ENCODE measurements at regions not wholly inside any gene's neighbourhood (a gene's known extent, or its start where the extent isn't known, plus 50 kb on each side); places are given as distances from the start of the nearest gene placed in this dataset.
A peak's percentile ranks its signal among the peaks of the same experiment; 100 is the strongest.
"Not testable (repeated sequence)": the region's sequence is repeated elsewhere in the genome, so short reads cannot be mapped to it uniquely, and the experiment has no call there.

DNA sequence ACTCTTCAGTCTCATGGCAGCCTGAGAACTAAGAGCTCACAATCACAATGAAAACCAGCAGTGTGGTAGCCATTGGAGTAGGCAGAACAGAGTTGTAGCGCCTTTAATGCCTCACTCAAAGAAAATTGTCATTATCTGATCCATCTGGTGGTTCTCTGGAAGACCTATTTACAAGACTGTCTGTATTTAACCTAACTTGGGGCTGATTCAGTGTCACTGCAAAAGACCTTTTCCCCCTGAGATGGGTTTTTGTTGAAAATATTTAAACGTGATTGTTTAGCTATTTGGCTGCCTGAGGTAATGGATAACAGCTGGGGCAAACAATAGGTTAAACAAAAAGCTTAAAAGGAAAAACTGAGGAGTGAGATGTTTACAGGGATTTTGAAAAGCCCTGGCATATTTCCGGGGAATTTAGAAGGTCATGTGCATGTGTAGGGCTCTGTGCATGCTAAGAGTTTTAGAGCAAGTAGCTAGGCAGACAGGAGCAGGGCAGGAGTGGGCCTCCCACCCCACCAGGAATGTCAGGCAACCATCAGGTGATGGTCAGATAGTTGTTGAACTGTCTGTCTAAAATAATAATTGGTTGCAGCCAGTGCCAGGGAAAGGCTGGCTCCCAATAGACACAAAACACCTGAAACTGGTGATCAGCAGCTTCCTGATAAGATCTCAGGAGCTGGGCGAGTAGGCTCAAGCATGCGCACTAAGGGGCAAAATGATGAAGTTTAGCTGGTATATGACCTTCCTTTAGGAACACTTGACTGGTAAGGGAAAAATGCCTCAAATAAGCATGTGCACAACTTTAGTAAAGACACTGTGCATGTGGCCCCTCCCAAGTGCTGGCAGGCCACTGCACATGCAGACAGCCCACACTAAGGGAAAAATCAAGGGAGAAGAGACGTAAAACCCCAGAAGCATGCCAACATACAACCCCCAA is 70.8 kb upstream of the AKIRIN2 start:
- no peak for DNase-seq (ENCODE audit: extremely low read depth in 1 of 2, low read depth in 1 of 2)

DNA sequence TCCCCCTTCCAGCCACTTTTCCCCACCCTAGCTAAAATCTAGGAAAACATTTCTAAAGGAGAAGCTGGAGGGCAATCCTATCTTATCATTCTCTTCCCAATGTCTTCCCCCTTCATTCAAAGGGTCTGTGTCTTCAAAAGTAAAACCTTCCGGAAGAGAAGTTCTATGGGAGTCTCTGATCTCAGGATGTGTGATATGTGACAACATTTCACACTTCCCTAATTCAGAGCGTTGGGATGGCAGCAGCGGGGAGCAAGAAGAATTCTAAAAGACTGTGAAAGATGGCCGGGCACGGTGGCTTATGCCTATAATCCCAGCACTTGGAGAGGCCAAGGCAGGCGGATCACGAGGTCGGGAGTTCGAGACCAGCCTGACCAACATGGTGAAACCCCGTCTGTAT is 65.4 kb upstream of the AKIRIN2 start:
- no peak for DNase-seq (ENCODE audit: extremely low read depth in 1 of 2, low read depth in 1 of 2)

DNA sequence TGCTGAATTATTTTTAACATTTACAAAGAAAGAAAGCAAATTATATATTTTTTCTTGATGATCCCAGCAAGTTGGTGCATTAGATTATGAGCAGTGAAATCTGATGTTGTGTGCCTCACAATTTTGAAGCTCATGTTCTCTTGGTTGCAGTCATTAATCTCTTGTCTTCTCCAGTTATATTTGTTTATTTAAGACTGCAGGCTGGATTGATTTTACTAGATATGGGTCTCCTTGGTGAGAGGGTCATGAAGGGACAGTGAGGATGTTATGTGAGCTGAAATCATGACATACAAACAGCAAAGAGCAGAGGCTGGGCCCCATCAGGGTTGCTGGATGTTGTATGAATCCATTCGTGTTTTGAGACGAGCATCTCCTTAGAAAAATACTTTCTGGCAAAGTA is 64.2 kb upstream of the AKIRIN2 start:
- no peak for DNase-seq (ENCODE audit: extremely low read depth in 1 of 2, low read depth in 1 of 2)

DNA sequence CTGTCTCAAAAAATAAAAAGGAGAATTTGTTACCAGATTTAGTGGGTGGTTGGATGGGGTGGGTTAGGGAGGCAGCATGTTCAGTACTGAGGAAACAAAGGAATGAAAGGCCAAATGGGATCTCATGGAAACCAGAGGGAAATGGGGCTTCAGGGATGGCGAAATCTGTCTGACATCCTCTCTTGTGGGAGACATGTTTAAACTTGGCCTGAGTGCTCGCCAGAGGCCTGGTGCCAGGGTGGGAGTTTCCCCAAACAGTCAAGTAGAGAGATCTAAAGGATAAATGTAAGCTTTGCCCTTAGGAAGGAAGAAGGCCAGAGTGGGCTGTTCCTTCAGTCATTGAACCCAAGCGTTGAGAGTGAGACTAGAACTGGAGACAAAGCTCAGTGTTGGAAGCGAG is 61.9 kb upstream of the AKIRIN2 start:
- no peak for DNase-seq (ENCODE audit: extremely low read depth in 1 of 2, low read depth in 1 of 2)

DNA sequence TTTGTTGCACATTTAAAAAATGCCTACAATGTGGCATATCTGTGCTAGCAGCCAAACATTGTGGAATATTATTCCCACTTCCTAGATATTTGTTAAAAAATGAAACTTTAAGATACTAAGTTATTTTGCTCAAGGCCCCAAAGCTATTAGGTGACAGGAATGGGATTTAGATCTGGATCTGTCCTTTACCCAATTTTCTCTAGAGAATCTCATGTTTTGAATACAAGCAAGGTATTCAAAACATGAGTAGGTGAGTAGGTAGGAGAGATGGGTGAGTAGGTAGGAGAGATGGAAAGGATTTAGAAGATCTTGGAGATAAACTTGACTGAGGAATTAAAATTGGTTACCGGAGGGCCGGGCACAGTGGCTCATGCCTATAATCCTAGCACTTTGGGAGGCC is 61.2 kb upstream of the AKIRIN2 start:
- no peak for DNase-seq (ENCODE audit: extremely low read depth in 1 of 2, low read depth in 1 of 2)

DNA sequence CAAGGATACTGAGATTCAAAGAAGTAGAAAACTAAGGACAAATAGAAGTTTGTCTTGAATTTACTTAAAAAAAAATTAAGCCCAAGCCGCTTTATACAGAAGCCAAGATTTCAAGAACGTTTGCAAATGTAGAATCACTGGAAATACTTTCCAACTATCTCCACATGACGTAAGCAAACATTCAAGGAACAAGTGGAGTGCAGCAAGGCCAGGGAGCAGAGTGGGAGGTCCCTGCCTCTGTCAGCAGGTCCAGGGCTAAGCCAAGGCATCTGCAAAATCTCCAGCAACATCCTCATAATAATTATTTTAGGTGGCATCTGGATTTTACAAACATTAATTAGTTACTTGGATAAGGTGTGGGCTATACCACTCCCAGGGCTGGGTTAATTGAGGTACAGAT is 60.1 kb upstream of the AKIRIN2 start:
- DNase-seq (ENCODE audit: extremely low read depth in 1 of 2, low read depth in 1 of 2) = no peak

DNA sequence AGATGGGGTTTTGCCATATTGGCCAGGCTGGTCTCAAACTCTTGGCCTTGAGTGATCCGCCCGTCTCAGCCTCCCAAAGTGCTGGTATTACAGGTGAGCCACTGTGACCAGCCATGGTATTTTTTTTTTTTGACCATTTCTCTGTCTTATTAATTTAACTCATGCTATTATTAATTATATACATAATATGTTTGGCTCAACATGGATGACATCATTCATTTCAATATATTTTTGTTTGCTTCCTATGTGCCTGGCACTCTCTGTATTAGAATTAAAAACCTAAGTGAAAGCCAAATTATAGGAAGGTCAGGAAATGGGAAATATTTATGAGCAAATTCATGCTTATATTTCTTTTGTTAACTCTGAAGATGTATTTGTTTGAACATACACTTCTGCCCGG is 55.8 kb upstream of the AKIRIN2 start:
- DNase-seq (ENCODE audit: extremely low read depth in 1 of 2, low read depth in 1 of 2) = no peak

DNA sequence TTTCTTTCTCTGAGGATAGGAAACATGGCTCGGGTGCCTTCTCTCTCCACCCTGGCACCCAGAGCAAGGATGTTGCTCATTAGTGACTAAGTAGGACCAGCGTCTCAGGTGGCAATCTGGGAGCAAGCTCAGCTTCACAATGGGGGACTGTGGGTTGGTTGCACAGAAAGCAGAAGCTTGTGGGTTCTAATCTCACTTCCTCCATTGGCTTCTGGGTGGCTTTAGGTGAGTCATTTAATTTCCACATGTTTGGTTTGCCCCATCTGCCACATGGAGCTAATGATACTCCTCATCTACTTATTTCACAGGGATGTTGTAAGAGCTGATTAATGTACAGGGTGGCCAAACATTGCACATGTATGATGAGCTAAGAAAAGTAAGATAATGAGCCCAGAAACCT is 54.8 kb upstream of the AKIRIN2 start:
- DNase-seq (ENCODE audit: extremely low read depth in 1 of 2, low read depth in 1 of 2) = peak; percentile 17 to 50

DNA sequence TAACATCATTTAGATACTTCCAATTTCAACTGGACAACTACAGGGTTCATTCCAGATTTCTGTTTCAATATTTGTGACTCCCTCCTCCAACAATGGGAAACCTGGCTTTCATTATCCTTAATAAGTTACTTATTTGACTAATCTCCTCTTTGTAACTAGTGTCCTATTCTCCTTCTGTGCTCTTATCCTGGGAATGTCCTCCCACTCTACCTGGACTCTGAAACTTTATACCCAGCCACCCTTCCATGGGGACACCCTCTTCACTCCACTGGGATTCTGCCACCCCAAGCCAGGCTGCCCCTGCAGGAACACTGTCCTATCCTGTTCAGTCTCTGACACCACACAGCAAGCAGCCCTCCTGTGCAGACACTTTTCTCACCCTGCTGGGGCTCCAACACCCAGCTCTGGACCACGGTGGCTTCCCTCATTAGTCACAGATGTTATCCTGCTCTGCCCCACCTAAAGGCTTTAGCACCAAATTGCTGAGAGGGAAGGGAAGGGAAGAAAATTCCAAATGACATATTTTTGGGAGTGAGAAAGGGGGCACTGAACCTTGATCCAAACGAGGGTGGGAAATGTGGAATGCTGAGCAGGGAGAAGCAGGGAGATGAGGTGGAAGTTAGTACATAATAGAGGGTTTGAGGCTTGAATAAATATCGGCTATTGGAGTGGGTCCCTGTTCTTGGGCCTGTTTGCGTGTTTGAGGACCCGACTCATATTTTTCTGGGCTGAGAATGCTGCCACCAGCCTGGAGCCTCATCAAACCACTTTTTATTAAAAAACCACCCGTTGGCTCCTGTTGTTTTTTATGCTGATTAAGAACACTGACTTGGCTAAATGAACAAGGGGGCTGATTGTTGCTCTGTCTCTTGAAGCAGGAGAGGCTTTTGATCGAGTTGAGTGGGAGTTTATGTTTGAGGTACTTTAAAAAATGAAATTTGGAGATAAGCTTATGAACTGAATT is 54.0 kb upstream of the AKIRIN2 start:
- no peak for DNase-seq (ENCODE audit: extremely low read depth in 1 of 2, low read depth in 1 of 2)

DNA sequence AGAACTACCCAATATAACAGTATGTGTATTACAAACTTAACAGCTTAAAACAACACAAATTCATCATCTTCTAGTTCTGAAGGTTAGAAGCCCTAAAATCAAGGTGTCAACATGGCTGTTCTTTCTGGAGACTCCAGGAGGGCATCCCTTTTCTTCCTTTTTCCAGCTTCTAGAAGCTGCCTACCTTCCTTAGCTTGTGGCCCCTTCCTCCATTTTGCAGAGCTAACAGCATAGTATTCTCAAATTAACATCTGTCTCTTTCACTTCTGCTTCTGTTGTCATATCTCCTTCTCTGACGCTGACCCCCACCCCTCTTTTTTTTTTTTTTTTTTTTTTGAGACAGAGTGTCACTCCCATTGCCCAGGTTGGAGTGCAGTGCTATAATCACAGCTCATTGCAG is 52.8 kb upstream of the AKIRIN2 start:
- no peak for DNase-seq (ENCODE audit: extremely low read depth in 1 of 2, low read depth in 1 of 2)

DNA sequence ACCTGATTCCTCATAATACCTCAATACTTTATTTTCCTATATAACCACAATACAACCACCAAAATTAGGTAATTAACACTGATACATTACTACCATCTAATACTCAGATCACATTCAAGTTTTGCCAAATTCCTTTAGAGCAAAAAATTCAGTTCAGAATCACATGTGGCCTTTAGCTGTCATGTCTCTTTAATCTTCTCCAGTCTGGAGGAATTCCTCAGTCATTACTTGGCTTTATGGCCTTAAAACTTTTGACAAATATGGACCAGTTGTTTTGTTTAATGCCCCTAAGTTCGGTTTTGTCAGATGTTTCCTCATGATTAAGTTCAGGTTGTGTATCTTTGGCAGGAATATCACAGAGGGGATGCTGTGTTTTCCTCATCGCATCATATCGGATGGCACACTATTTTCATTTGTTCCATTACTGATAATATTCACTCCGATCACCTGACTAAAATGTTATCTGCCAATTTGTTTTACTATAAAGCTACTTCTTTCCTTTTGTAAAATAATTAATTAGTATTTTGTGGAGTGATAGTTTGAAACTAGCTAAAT is 51.2 kb upstream of the AKIRIN2 start:
- DNase-seq (ENCODE audit: extremely low read depth in 1 of 2, low read depth in 1 of 2) = no peak

DNA sequence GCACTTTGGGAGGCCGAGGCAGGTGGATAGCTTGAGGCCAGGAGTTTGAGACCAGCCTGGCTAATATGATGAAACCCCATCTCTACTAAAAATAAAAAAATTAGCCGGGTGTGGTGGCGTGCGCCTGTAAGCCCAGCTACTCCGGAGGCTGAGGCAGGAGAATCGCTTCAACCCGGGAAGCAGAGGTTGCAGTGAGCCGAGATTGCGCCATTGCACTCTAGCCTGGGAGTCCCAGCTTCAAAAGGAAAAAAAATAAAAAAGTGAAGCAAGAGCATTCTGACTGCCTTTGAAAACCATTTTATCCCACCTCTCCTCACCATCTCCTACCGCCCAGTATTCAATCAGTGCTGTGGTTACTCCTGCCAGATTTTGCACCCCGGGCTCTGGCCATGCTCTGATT is 50.5 kb upstream of the AKIRIN2 start:
- not testable (repeated sequence) for DNase-seq (ENCODE audit: extremely low read depth in 1 of 2, low read depth in 1 of 2)

All from stimulated activated CD8-positive, alpha-beta memory T cell treated with anti-CD3 and anti-CD28 coated beads, Interleukin-7, amount 100 ng/mL, for 48 hours (primary cell).